Muscle layer of colon (tissue), 2 donors: ENCODE measurements at regions not wholly inside any gene's neighbourhood (a gene's known extent, or its start where the extent isn't known, plus 50 kb on each side); places are given as distances from the start of the nearest gene placed in this dataset.
"Not testable (repeated sequence)": the region's sequence is repeated elsewhere in the genome, so short reads cannot be mapped to it uniquely, and the experiment has no call there.

Experiments
- H3K27ac ChIP-seq: one replicate; pipeline ENCODE4 v1.7.0; 2013; ENCODE audit warnings: low read depth, mild to moderate bottlenecking, low read length, moderate library complexity
- H3K27me3 ChIP-seq, 2 donors: one replicate each; pipeline ENCODE4 v1.7.0; 2013; ENCODE audit warnings: low read length in 2 of 2, mild to moderate bottlenecking in 2 of 2; ENCODE audit not compliant: insufficient read depth in 2 of 2, control insufficient read depth in 1 of 2
- H3K36me3 ChIP-seq: one replicate; pipeline ENCODE4 v1.7.0; 2013; ENCODE audit warnings: mild to moderate bottlenecking, low read length; ENCODE audit not compliant: insufficient read depth
- H3K4me1 ChIP-seq: one replicate; pipeline ENCODE4 v1.7.0; 2013; ENCODE audit warnings: mild to moderate bottlenecking, low read length; ENCODE audit not compliant: insufficient read depth
- H3K4me3 ChIP-seq, 2 donors: one replicate each; pipeline ENCODE4 v1.7.0; 2013; ENCODE audit warnings: low read length in 2 of 2, low read depth in 1 of 2, mild to moderate bottlenecking in 1 of 2, moderate library complexity in 1 of 2
- H3K9ac ChIP-seq: one replicate; pipeline ENCODE4 v1.7.0; 2013; ENCODE audit warnings: low read length
- H3K9me3 ChIP-seq: one replicate; pipeline ENCODE4 v1.7.0; 2013; ENCODE audit warnings: mild to moderate bottlenecking, low read length
- donor health status: abdominal sarcoma.
- donor health status: Adenocarcinoma of cecum.

DNA sequence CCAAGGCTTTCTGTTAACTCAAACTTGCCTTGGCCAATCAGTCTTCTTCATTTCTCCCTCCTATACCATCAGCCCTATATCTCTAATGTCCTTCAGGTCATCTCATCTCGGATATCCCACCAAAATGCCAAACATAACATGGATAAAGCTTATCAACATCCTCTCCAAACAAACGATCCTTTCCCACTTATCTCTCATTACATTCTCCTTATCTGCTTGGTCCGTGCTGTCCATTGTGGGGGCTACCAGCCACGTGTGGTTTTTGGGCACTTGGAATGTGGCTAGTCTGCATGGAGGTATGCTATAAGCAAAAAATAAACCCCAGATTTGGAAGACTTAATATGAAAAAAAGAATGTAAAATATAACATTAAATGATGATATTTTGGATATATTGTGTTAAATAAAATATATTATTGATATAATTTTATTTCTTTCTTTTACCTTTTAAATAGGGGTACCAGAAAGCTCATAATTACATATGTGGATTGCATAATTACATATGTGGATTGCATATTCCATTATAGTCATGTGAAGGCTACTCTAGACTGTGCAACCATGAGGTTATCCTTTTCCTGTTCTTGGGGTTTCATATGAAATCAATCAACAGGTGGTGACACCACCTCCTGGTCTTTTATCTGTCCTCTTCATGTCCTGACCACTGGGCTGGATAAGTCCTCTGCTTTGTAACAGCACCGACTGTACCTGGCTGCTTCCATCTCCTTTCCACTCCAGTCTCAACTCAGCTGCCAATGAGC lies 123.0 kb downstream of the CD83 start:
- H3K4me1 ChIP-seq = no peaks in the 10 kb centered on the region

DNA sequence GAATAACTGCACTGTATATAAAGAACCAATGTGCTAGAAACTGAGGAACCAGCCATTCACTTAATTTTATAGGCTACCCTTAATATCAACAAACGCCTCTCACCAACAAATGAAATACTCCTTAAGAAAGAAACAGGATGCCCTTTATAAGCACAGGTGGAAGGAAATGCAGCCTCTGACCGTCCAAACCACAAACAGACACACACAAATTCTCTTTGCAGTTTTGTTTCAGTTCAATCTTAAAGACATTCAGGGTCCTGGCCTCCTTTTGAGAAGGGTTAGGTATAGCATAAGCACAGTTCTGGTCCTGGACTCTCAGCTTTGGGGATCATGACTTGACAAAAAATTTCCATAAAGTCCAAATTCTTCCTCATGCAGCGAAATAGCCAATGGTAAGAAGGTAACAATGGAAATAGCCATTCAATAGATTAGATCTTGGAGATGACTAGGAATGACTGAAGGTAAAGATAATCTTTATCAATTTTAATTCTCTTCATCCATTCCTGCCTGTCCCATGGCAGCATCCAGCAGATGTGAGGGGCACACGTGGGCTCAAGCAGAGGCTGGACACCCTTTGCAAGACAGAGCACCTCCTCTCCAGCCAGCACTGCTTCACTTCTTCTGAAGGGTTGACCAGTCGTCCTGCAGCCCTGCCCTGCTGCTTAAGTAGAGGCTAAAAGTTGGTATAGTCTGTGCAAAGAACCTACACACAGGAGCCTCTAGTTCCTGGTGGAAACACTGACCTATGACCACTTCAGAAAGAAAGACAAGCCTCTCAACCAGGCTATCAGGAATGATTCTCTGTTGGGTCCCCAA lies 123.9 kb downstream of the CD83 start:
- Histone ChIP-seq H3K27ac (no peak overlapping the region), H3K4me3 (no peak overlapping the region), H3K9me3 (no peaks in the 10 kb centered on the region), H3K27me3 (no peaks in the 10 kb centered on the region), H3K4me1 (no peaks in the 10 kb centered on the region), H3K9ac (no peak overlapping the region), H3K36me3 (no peaks in the 10 kb centered on the region)

More for the DNA sequence above, 123.0 kb downstream of the CD83 start:
- no peaks in the 10 kb centered on the region for H3K36me3 ChIP-seq
- H3K9ac ChIP-seq = no peak overlapping the region
- no peaks in the 10 kb centered on the region for H3K9me3 ChIP-seq
- H3K27me3 ChIP-seq = no peaks in the 10 kb centered on the region
- H3K4me3 ChIP-seq = no peak overlapping the region
- H3K27ac ChIP-seq = no peak overlapping the region

DNA sequence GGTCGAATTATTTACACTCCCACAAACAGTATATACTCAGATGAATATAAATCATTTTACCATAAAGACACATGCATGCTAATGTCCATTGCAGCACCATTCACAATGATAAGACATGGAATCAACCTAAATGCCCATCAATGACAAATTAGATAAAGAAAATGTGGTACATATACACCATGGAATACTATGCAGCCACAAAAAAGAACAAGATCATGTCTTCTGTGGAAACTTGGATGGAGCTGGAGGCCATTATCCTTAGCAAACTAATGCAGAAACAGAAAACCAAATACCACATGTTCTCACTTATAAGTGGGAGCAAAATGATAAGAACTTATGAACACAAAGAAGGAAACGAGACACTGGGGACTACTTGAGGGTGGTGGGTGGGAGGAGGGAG lies 125.3 kb downstream of the CD83 start:
- H3K27me3 ChIP-seq, H3K9me3 ChIP-seq, H3K4me3 ChIP-seq, H3K9ac ChIP-seq, H3K27ac ChIP-seq, H3K36me3 ChIP-seq, H3K4me1 ChIP-seq: not testable (repeated sequence)

DNA sequence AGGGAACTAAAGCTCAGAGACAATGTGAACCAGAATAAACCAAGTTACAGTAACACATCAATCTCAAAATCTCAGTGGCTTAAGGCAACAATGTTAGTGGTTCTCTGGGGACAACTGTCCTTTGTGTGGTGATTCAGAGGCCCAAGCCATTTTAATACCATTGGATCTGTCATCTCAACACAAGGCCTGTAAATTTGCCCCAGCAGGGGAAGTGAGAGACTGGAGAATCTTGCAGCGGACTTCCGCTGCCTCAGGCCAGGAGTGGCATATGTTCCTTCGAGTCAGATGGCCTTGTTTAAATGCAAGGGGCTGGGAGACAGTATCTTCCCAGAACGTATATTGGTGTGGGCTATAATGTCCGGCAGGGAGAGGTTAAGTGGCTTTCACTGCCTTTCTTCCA lies 126.0 kb downstream of the CD83 start:
- H3K4me3 ChIP-seq = no peak overlapping the region
- no peaks in the 10 kb centered on the region for H3K36me3 ChIP-seq
- no peaks in the 10 kb centered on the region for H3K4me1 ChIP-seq
- H3K27me3 ChIP-seq = no peaks in the 10 kb centered on the region
- no peak overlapping the region for H3K9ac ChIP-seq
- H3K9me3 ChIP-seq = no peaks in the 10 kb centered on the region
- H3K27ac ChIP-seq = no peak overlapping the region

DNA sequence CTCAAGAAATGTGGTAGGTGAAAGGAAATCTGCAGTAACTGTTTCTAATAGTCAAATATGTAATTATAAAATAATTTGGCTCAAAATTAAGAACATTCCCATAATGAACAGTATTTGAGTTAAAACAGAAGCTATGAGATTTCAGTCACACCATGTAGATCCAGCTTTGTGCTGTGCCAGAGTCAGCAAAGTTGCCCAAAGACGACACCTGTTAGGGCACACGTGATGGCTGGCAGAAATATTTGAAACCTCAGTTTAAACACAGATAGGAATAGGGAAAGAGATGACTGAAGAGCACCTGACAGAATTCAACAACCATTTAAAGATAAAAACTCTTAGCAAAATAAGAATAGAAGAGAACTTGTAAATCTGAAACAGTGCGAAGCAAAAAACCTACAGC lies 129.3 kb downstream of the CD83 start:
- H3K9ac ChIP-seq = no peak overlapping the region

DNA sequence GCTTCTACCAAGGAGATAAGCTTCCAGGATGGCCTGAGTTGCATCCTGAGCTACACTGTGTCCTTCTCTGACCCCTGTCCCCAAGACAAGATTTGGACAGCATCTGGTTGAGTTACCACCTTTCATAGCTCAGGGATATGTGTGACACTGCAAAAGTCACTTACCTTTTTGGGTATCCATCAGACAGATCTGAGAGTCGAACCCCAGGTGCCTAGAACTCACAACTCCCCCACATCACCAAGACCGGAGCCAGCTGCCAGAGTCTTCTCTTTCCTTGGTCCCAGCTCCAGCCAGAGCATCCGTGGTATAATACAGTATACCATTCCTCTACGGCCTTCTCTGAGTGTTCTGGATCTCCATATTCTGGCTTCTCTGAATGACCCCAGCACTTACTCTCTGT lies 133.0 kb downstream of the CD83 start:
- Histone ChIP-seq H3K27me3 (no peaks in the 10 kb centered on the region), H3K4me1 (no peaks in the 10 kb centered on the region), H3K36me3 (no peaks in the 10 kb centered on the region), H3K9ac (no peak overlapping the region), H3K9me3 (no peaks in the 10 kb centered on the region), H3K27ac (no peak overlapping the region), H3K4me3 (no peak overlapping the region)

More for the DNA sequence above, 129.3 kb downstream of the CD83 start:
- Histone ChIP-seq H3K27me3 (no peaks in the 10 kb centered on the region), H3K36me3 (no peaks in the 10 kb centered on the region), H3K4me3 (no peak overlapping the region), H3K27ac (no peak overlapping the region), H3K9me3 (no peaks in the 10 kb centered on the region), H3K4me1 (no peaks in the 10 kb centered on the region)

DNA sequence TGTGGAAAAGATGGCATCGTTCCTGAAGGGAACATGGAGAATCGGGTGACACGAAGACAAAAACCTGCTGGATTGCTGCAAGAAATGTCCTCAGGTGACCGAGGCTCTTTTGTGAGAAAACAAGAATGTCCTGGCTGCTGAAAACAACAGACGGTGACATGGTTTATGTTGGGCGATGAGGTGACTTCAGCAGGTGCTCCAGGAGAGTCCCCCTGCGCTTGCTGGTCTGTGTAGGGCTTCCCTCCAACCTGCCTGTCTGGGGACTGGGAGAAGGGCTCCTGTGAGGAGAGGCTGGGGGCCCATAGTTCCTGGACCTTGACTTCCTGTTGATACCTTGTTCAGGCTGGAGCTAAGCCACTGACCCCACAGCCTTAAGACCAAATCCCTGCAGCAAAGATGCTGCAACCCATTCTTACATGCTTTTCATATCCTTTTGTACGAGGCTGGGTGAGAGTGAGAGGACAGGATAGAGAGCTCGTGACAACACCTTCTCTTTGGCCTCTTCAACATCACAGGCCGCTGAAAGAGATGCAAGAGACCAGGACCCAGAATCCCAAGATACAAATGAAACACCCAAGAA lies 134.8 kb downstream of the CD83 start:
- Histone ChIP-seq H3K9me3 (no peaks in the 10 kb centered on the region), H3K4me1 (no peaks in the 10 kb centered on the region), H3K27me3 (no peaks in the 10 kb centered on the region), H3K4me3 (no peak overlapping the region), H3K36me3 (no peaks in the 10 kb centered on the region), H3K9ac (no peak overlapping the region), H3K27ac (no peak overlapping the region)

DNA sequence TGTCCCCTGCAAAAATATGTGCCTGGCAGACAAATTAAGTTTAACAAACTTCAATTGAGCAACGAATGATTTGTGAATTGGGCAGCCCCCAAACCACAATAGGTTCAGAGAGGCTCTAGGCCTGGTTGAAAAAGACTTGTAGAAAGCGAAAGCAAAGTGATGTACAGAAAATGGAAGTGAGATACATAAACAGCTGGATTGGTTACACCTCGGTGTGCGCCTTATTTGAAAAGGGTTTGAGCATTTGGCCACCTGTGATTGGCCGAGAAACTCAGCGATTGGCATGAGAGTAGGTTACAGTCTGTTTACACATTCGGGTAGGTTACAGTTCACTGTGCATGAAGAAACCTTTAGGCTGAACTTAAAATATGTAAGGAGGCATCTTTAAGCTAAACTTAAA lies 136.9 kb downstream of the CD83 start:
- Histone ChIP-seq H3K27me3 (no peaks in the 10 kb centered on the region), H3K27ac (no peak overlapping the region), H3K36me3 (no peaks in the 10 kb centered on the region), H3K9me3 (no peaks in the 10 kb centered on the region), H3K4me3 (no peak overlapping the region), H3K9ac (no peak overlapping the region), H3K4me1 (no peaks in the 10 kb centered on the region)

DNA sequence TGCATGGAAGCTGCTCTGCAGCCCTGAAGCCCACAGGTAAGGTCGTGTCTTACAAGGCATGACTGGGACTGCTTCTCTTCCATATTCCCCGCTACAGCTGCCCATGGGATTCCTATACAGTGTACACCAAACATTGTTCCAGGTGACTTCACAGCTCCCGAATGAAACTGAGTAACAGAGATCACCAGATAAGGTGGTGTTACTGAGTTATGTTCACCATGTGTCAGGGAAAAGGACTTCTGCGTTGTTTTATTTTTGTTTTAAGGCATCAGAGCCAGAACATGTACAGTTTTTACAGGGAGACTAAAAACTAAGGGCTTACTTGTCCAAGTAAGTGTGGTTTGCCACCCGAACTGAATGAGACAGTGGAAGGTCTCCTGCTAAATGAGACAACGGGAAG lies 138.3 kb downstream of the CD83 start:
- H3K9ac ChIP-seq = no peak overlapping the region
- no peak overlapping the region for H3K4me3 ChIP-seq
- H3K36me3 ChIP-seq = no peaks in the 10 kb centered on the region
- no peaks in the 10 kb centered on the region for H3K4me1 ChIP-seq
- H3K27me3 ChIP-seq = no peaks in the 10 kb centered on the region
- peaks cover 3% of the 10 kb centered on the region for H3K9me3 ChIP-seq
- H3K27ac ChIP-seq = no peak overlapping the region

DNA sequence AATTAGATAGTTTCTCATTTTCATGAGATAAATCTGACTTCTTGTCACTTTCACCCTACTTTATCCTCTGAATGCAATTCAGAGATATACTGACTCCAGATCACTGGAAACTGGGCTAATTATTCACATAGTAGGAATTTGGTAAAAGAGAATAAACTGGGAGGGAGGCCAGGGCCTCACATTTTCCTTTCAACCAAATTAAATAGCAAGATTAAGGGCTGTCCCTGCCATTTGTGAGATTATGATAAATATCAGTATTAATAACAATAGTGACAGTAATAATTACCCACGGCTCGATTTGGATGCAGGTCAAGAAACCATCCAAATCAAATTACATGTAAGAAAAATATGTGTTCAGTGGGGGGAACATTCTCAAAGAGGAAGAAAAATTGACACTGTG lies 140.5 kb downstream of the CD83 start:
- Histone ChIP-seq H3K4me1 (no peaks in the 10 kb centered on the region), H3K9ac (no peak overlapping the region), H3K36me3 (no peaks in the 10 kb centered on the region), H3K27me3 (no peaks in the 10 kb centered on the region), H3K4me3 (no peak overlapping the region), H3K9me3 (peaks cover 3% of the 10 kb centered on the region), H3K27ac (no peak overlapping the region)

DNA sequence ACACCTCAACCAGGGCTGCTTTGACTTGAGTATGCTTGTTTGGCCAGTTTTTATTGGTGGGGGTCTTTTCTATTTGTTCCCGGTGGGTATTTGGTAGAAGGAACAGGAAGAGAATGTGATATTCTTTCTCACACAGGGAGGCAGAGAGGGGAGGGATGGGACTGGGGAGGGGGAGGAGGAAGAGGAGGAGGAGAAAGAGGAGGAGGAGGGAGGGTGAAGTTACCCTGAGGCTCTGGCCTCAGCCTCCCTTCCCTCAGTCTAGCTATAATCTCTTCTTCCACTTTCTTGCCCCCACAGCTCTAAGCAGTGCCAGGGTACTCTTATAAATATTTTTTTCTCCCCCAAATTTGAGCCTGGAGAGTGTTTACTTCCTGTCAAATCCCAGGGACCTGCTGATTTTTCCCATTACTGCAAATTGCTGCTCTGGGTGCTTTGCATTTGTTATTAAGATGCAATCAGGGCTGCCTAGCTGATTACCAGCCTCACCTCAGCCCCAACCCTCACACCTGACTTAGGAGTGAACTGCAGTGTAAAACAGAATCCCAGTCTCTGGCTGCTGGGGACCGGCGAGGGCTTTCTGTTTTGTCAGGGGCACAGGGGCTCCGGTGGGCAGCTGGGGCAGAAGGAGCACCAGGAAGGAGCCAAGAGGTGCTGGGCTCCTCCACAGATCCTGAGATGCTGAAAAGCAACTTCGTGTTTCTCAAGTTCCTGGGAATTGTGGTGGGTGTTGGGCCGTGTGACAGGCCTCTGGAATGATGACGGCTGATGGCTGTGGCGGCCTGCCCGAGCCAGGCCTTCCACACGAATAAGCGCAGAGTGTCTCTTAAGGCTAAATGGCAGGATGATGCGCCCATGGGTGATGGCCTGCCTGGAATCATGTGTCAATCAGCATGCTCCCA lies 141.4 kb downstream of the CD83 start:
- no peaks in the 10 kb centered on the region for H3K36me3 ChIP-seq
- no peaks in the 10 kb centered on the region for H3K27me3 ChIP-seq
- H3K9ac ChIP-seq = no peak overlapping the region
- H3K27ac ChIP-seq = no peak overlapping the region
- H3K4me3 ChIP-seq = no peak overlapping the region
- no peaks in the 10 kb centered on the region for H3K4me1 ChIP-seq
- peaks cover 3% of the 10 kb centered on the region for H3K9me3 ChIP-seq
